Activated T-helper 1 cell treated with anti-CD3 and anti-CD28 coated beads, Interleukin-12 subunit alpha, Interleukin-12 subunit beta, Interleukin-2, Interleukin-4 antibody, amounts not matched to agents 30 ng/mL and 10 ng/mL and 1 ng/mL, durations not matched to agents 14 hours and 24 hours and 36 hours (primary cell): ENCODE measurements at regions not wholly inside any gene's neighbourhood (a gene's known extent, or its start where the extent isn't known, plus 50 kb on each side); places are given as distances from the start of the nearest gene placed in this dataset.
"Not testable (repeated sequence)": the region's sequence is repeated elsewhere in the genome, so short reads cannot be mapped to it uniquely, and the experiment has no call there.

Source experiments
- DNase-seq: peaks from one replicate; pipeline ENCODE4 v3.0.0; 2021; ENCODE audit warnings: low spot score
- H3K27ac Mint-ChIP-seq: one replicate; pipeline ENCODE4 v1.8.0; 2021; ENCODE audit warnings: mild to moderate bottlenecking, mixed read lengths
- H3K27me3 Mint-ChIP-seq: one replicate; pipeline ENCODE4 v1.8.0; 2022; ENCODE audit warnings: mild to moderate bottlenecking, moderate library complexity, mixed read lengths; ENCODE audit not compliant: insufficient read depth
- H3K36me3 Mint-ChIP-seq: one replicate; pipeline ENCODE4 v1.8.0; 2021; ENCODE audit warnings: low read depth, mixed read lengths
- H3K4me1 Mint-ChIP-seq: one replicate; pipeline ENCODE4 v1.8.0; 2021; ENCODE audit warnings: low read depth, mixed read lengths
- H3K4me3 Mint-ChIP-seq: one replicate; pipeline ENCODE4 v1.8.0; 2021; ENCODE audit warnings: mild to moderate bottlenecking, moderate library complexity, mixed read lengths
- H3K9me3 Mint-ChIP-seq: one replicate; pipeline ENCODE4 v1.8.0; 2021; ENCODE audit warnings: mixed read lengths
- intact Hi-C: fragments of 100-400 bp; cut with micrococcal nuclease; formaldehyde crosslinking; loops from one replicate; pipeline ENCODE4 v1.15.1; 2024

GRCh38 chr5:98016771-98017170 is 756.7 kb upstream of the RGMB start:
- no peak overlapping the region for H3K27ac Mint-ChIP-seq
- H3K36me3 Mint-ChIP-seq = no peaks in the 10 kb centered on the region
- DNase-seq = no peak
- no peaks in the 10 kb centered on the region for H3K4me1 Mint-ChIP-seq
- H3K4me3 Mint-ChIP-seq = no peak overlapping the region
- H3K27me3 Mint-ChIP-seq = peaks cover 1% of the 10 kb centered on the region
- intact Hi-C loops = no loop called here
- H3K9me3 Mint-ChIP-seq = no peaks in the 10 kb centered on the region

- H3K4me1 Mint-ChIP-seq, H3K9me3 Mint-ChIP-seq, H3K27me3 Mint-ChIP-seq, H3K4me3 Mint-ChIP-seq, DNase-seq, H3K27ac Mint-ChIP-seq, intact Hi-C loops, H3K36me3 Mint-ChIP-seq: not testable (repeated sequence)
These were observed 743.2 kb upstream of the RGMB start for GRCh38 chr5:98030273-98030672.

- H3K27me3 Mint-ChIP-seq, H3K4me1 Mint-ChIP-seq: not testable (repeated sequence)
These were observed 742.4 kb upstream of the RGMB start for GRCh38 chr5:98031036-98031435.

GRCh38 chr5:98031496-98031895 is 742.0 kb upstream of the RGMB start:
- Mint-ChIP-seq H3K4me3 (no peak overlapping the region), H3K9me3 (no peaks in the 10 kb centered on the region), H3K27me3 (no peaks in the 10 kb centered on the region), H3K4me1 (no peaks in the 10 kb centered on the region), H3K27ac (no peak overlapping the region), H3K36me3 (no peaks in the 10 kb centered on the region)
- no peak for DNase-seq
- intact Hi-C loops = no loop called here

More at GRCh38 chr5:98031036-98031435, 742.4 kb upstream of the RGMB start:
- intact Hi-C loops, H3K9me3 Mint-ChIP-seq, H3K4me3 Mint-ChIP-seq, DNase-seq, H3K27ac Mint-ChIP-seq, H3K36me3 Mint-ChIP-seq: not testable (repeated sequence)

- DNase-seq = no peak
- H3K9me3 Mint-ChIP-seq = no peaks in the 10 kb centered on the region
- H3K27me3 Mint-ChIP-seq = no peaks in the 10 kb centered on the region
- intact Hi-C loops = no loop called here
- H3K4me1 Mint-ChIP-seq = no peaks in the 10 kb centered on the region
- no peaks in the 10 kb centered on the region for H3K36me3 Mint-ChIP-seq
- H3K27ac Mint-ChIP-seq = no peak overlapping the region
- no peak overlapping the region for H3K4me3 Mint-ChIP-seq
These were observed 741.5 kb upstream of the RGMB start for GRCh38 chr5:98031926-98032325.

GRCh38 chr5:98041661-98042060 is 731.8 kb upstream of the RGMB start:
- Mint-ChIP-seq H3K9me3 (no peaks in the 10 kb centered on the region), H3K4me1 (no peaks in the 10 kb centered on the region)
- intact Hi-C loops = no loop called here

GRCh38 chr5:98042521-98042920 is 730.9 kb upstream of the RGMB start:
- intact Hi-C loops = no loop called here
- no peaks in the 10 kb centered on the region for H3K9me3 Mint-ChIP-seq
- H3K4me1 Mint-ChIP-seq = no peaks in the 10 kb centered on the region
- H3K36me3 Mint-ChIP-seq = no peaks in the 10 kb centered on the region
- H3K27ac Mint-ChIP-seq = no peak overlapping the region
- H3K4me3 Mint-ChIP-seq = no peak overlapping the region
- no peaks in the 10 kb centered on the region for H3K27me3 Mint-ChIP-seq
- DNase-seq = no peak

More at GRCh38 chr5:98041661-98042060, 731.8 kb upstream of the RGMB start:
- no peak for DNase-seq
- Mint-ChIP-seq H3K36me3 (no peaks in the 10 kb centered on the region), H3K4me3 (no peak overlapping the region), H3K27me3 (no peaks in the 10 kb centered on the region), H3K27ac (no peak overlapping the region)

- no peak overlapping the region for H3K27ac Mint-ChIP-seq
- intact Hi-C loops = no loop called here
- H3K36me3 Mint-ChIP-seq = no peaks in the 10 kb centered on the region
These were observed 730.5 kb upstream of the RGMB start for GRCh38 chr5:98042961-98043360.

GRCh38 chr5:98050583-98050982 is 722.9 kb upstream of the RGMB start:
- Mint-ChIP-seq H3K27me3 (no peaks in the 10 kb centered on the region), H3K4me3 (no peak overlapping the region), H3K27ac (no peak overlapping the region), H3K9me3 (no peaks in the 10 kb centered on the region), H3K4me1 (no peaks in the 10 kb centered on the region), H3K36me3 (no peaks in the 10 kb centered on the region)
- DNase-seq = no peak
- intact Hi-C loops = no loop called here

More at GRCh38 chr5:98042961-98043360, 730.5 kb upstream of the RGMB start:
- Mint-ChIP-seq H3K4me1 (no peaks in the 10 kb centered on the region), H3K27me3 (no peaks in the 10 kb centered on the region), H3K9me3 (no peaks in the 10 kb centered on the region), H3K4me3 (no peak overlapping the region)
- no peak for DNase-seq

- no peaks in the 10 kb centered on the region for H3K9me3 Mint-ChIP-seq
These were observed 720.3 kb upstream of the RGMB start for GRCh38 chr5:98053170-98053569.

GRCh38 chr5:98060148-98060547 is 713.3 kb upstream of the RGMB start:
- H3K27me3 Mint-ChIP-seq = no peaks in the 10 kb centered on the region
- H3K9me3 Mint-ChIP-seq = no peaks in the 10 kb centered on the region
- no peaks in the 10 kb centered on the region for H3K36me3 Mint-ChIP-seq
- intact Hi-C loops = no loop called here
- no peaks in the 10 kb centered on the region for H3K4me1 Mint-ChIP-seq
- DNase-seq = no peak
- H3K27ac Mint-ChIP-seq = no peak overlapping the region
- H3K4me3 Mint-ChIP-seq = no peak overlapping the region

More at GRCh38 chr5:98053170-98053569, 720.3 kb upstream of the RGMB start:
- H3K36me3 Mint-ChIP-seq = no peaks in the 10 kb centered on the region
- intact Hi-C loops = no loop called here
- H3K27me3 Mint-ChIP-seq = no peaks in the 10 kb centered on the region
- H3K4me1 Mint-ChIP-seq = no peaks in the 10 kb centered on the region
- no peak overlapping the region for H3K4me3 Mint-ChIP-seq
- no peak overlapping the region for H3K27ac Mint-ChIP-seq
- no peak for DNase-seq

GRCh38 chr5:98064118-98064685 is 709.3 kb upstream of the RGMB start:
- Mint-ChIP-seq H3K4me3 (no peak overlapping the region), H3K36me3 (no peaks in the 10 kb centered on the region), H3K4me1 (no peaks in the 10 kb centered on the region), H3K27me3 (peaks cover 2% of the 10 kb centered on the region), H3K9me3 (no peaks in the 10 kb centered on the region), H3K27ac (no peak overlapping the region)
- no peak for DNase-seq
- intact Hi-C loops = no loop called here

GRCh38 chr5:98065261-98065909 is 708.1 kb upstream of the RGMB start:
- Mint-ChIP-seq H3K4me1 (peaks cover 8% of the 10 kb centered on the region), H3K36me3 (no peaks in the 10 kb centered on the region), H3K9me3 (no peaks in the 10 kb centered on the region), H3K27me3 (peaks cover 2% of the 10 kb centered on the region), H3K4me3 (no peak overlapping the region), H3K27ac (no peak overlapping the region)
- intact Hi-C loops = no loop called here
- no peak for DNase-seq

GRCh38 chr5:98066910-98067309 is 706.6 kb upstream of the RGMB start:
- H3K36me3 Mint-ChIP-seq = no peaks in the 10 kb centered on the region
- no peak overlapping the region for H3K27ac Mint-ChIP-seq
- H3K4me3 Mint-ChIP-seq = no peak overlapping the region
- intact Hi-C loops = no loop called here
- DNase-seq = no peak
- no peaks in the 10 kb centered on the region for H3K9me3 Mint-ChIP-seq
- H3K27me3 Mint-ChIP-seq = peaks cover 2% of the 10 kb centered on the region
- peaks cover 9% of the 10 kb centered on the region for H3K4me1 Mint-ChIP-seq
